ENCODE measurements at regions not wholly inside any gene's neighbourhood (a gene's known extent, or its start where the extent isn't known, plus 50 kb on each side); places are given as distances from the start of the nearest gene placed in this dataset.

DNA sequence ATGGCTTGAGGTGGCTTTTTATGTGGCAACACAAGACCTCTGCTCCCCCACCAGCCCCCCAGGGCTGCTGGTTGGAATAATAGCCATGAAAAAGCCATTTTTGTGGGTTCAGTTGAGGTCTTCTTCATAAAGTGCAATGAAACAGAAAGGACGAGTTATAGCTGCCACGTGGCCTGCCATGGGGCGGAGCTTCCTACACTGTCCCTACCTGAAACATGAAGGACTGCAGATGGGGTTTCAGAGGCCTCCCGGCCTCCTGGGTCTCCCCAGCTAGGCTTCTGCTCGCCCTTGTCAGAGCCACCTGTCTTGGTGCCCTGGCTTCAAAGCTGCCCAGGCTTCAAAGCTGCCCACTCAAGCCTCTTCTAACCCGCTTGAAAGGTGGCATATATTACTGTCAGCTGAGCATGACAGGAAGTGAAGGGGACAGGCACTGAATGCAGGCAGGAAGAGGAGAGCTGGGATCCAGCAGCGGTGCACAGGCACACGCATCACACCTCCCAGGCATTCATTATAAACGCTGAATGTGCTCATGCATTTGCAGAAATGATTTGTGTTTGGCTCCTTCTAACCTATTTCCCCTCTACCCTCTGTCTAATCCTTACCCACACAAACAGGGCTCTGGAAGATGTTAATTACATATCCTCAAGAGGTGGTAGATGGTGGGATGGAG is 245.9 kb upstream of the PODXL start:
- Histone ChIP-seq H3K36me3 (ENCODE audit: control insufficient read depth in 2 of 2, extremely low read depth in 1 of 2, insufficient read depth in 2 of 2, low read length in 2 of 2) (no peaks in the 10 kb centered on the region), H3K4me3 (ENCODE audit: control insufficient read depth in 2 of 3, extremely low read depth in 1 of 3, insufficient read depth in 2 of 3, low read depth in 1 of 3, low read length in 3 of 3) (no peak overlapping the region), H3K4me2 (ENCODE audit: control insufficient read depth, extremely low read depth, insufficient read depth, low read depth, low read length) (no peak overlapping the region), H3K9ac (ENCODE audit: control insufficient read depth, extremely low read depth, insufficient read depth, low read length) (no peak overlapping the region), H2AFZ (ENCODE audit: control insufficient read depth, low read length) (no peak overlapping the region), H3K27ac (ENCODE audit: control insufficient read depth, insufficient read depth, low read length) (no peak overlapping the region), H3K9me3 (ENCODE audit: control insufficient read depth, low read depth, low read length) (no peaks in the 10 kb centered on the region), H3K27me3 (ENCODE audit: control insufficient read depth, extremely low read depth, insufficient read depth, low read length) (no peaks in the 10 kb centered on the region), H3K79me2 (ENCODE audit: control insufficient read depth, insufficient read depth, low read length) (no peaks in the 10 kb centered on the region), H4K20me1 (ENCODE audit: control insufficient read depth, extremely low read depth, insufficient read depth, low read length) (no peaks in the 10 kb centered on the region), H3K4me1 (ENCODE audit: control insufficient read depth, extremely low read depth, insufficient read depth, low read length) (no peaks in the 10 kb centered on the region), H3K9me1 (ENCODE audit: control insufficient read depth, extremely low read depth, insufficient read depth, low read length) (no peaks in the 10 kb centered on the region)
- dilution Hi-C loops (cut with MboI; ENCODE audit: extremely low pct_ligation_motif_present, low sequenced_read_pairs) = no loop called here
- DNase-seq (ENCODE audit: low read depth, low spot score) (no peak), FAIRE-seq (no peak)
- TF ChIP-seq, protein P1, sequence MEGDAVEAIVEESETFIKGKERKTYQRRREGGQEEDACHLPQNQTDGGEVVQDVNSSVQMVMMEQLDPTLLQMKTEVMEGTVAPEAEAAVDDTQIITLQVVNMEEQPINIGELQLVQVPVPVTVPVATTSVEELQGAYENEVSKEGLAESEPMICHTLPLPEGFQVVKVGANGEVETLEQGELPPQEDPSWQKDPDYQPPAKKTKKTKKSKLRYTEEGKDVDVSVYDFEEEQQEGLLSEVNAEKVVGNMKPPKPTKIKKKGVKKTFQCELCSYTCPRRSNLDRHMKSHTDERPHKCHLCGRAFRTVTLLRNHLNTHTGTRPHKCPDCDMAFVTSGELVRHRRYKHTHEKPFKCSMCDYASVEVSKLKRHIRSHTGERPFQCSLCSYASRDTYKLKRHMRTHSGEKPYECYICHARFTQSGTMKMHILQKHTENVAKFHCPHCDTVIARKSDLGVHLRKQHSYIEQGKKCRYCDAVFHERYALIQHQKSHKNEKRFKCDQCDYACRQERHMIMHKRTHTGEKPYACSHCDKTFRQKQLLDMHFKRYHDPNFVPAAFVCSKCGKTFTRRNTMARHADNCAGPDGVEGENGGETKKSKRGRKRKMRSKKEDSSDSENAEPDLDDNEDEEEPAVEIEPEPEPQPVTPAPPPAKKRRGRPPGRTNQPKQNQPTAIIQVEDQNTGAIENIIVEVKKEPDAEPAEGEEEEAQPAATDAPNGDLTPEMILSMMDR (optimal IDR thresholded peaks at IDR 0.05 in 1 of 3, IDR thresholded peaks at IDR 0.05 in 1 of 3, conservative IDR thresholded peaks at IDR 0.05 in 1 of 3; ENCODE audit: extremely low read depth in 1 of 3, insufficient read depth in 2 of 3, low read length in 3 of 3) = no peak
- no peak for TF ChIP-seq EZH2 (IDR thresholded peaks at IDR 0.05; ENCODE audit: low read length)

DNA sequence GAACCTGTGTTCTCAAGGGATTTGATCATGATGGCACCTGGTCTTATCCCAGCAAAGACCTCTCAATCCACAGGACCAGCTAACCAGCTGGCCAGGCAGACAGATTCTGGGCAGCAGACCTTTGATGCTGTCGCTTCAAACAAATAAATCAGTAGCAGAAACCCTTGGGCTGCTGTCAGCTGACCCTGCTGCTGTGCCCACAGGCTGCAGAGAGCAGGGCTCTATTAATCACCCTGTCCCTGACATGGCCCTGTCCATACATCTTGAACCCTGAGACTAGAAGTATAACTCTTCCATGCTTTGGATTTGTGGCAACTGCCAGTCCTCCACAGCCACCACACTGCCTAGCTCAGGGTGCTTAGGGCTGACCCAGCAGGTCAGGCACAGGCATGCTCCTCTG is 244.1 kb upstream of the PODXL start:
- H3K4me3 ChIP-seq (ENCODE audit: control insufficient read depth in 2 of 3, extremely low read depth in 1 of 3, insufficient read depth in 2 of 3, low read depth in 1 of 3, low read length in 3 of 3) = no peak overlapping the region
- H2AFZ ChIP-seq (ENCODE audit: control insufficient read depth, low read length) = no peak overlapping the region
- H3K27ac ChIP-seq (ENCODE audit: control insufficient read depth, insufficient read depth, low read length) = no peak overlapping the region
- dilution Hi-C loops (cut with MboI; ENCODE audit: extremely low pct_ligation_motif_present, low sequenced_read_pairs) = no loop called here
- H3K36me3 ChIP-seq (ENCODE audit: control insufficient read depth in 2 of 2, extremely low read depth in 1 of 2, insufficient read depth in 2 of 2, low read length in 2 of 2) = no peaks in the 10 kb centered on the region
- no peaks in the 10 kb centered on the region for H3K9me1 ChIP-seq (ENCODE audit: control insufficient read depth, extremely low read depth, insufficient read depth, low read length)
- H3K4me2 ChIP-seq (ENCODE audit: control insufficient read depth, extremely low read depth, insufficient read depth, low read depth, low read length) = no peak overlapping the region
- no peaks in the 10 kb centered on the region for H3K9me3 ChIP-seq (ENCODE audit: control insufficient read depth, low read depth, low read length)
- no peak overlapping the region for H3K9ac ChIP-seq (ENCODE audit: control insufficient read depth, extremely low read depth, insufficient read depth, low read length)
- H3K4me1 ChIP-seq (ENCODE audit: control insufficient read depth, extremely low read depth, insufficient read depth, low read length) = no peaks in the 10 kb centered on the region
- H3K27me3 ChIP-seq (ENCODE audit: control insufficient read depth, extremely low read depth, insufficient read depth, low read length) = no peaks in the 10 kb centered on the region
- DNase-seq (ENCODE audit: low read depth, low spot score) (no peak), FAIRE-seq (no peak)
- no peaks in the 10 kb centered on the region for H4K20me1 ChIP-seq (ENCODE audit: control insufficient read depth, extremely low read depth, insufficient read depth, low read length)
- TF ChIP-seq, protein P1 (optimal IDR thresholded peaks at IDR 0.05 in 1 of 3, IDR thresholded peaks at IDR 0.05 in 1 of 3, conservative IDR thresholded peaks at IDR 0.05 in 1 of 3; ENCODE audit: extremely low read depth in 1 of 3, insufficient read depth in 2 of 3, low read length in 3 of 3) = no peak
- no peak for TF ChIP-seq EZH2 (IDR thresholded peaks at IDR 0.05; ENCODE audit: low read length)
- no peaks in the 10 kb centered on the region for H3K79me2 ChIP-seq (ENCODE audit: control insufficient read depth, insufficient read depth, low read length)
